ENCODE measurements at regions not wholly inside any gene's neighbourhood (a gene's known extent, or its start where the extent isn't known, plus 50 kb on each side); places are given as distances from the start of the nearest gene placed in this dataset.

- TF ChIP-seq POLR2A (IDR thresholded peaks at IDR 0.05; ENCODE audit: low read length) (no peak), GATA1 (IDR thresholded peaks at IDR 0.05; ENCODE audit: low read depth, low read length) (no peak)
- peak; percentile 19 to 24 for DNase-seq
Observed at GRCh38 chrX:30971774-30972603, 82.9 kb upstream of the TAB3 start.

GRCh38 chrX:30967516-30967915, 78.5 kb upstream of the TAB3 start:
- TF ChIP-seq POLR2A (IDR thresholded peaks at IDR 0.05; ENCODE audit: low read length) (no peak), GATA1 (IDR thresholded peaks at IDR 0.05; ENCODE audit: low read depth, low read length) (no peak)
- DNase-seq, result no peak

GRCh38 chrX:30965767-30966166, 76.7 kb upstream of the TAB3 start:
- no peak for DNase-seq
- TF ChIP-seq GATA1 (IDR thresholded peaks at IDR 0.05; ENCODE audit: low read depth, low read length), result no peak
- no peak for TF ChIP-seq POLR2A (IDR thresholded peaks at IDR 0.05; ENCODE audit: low read length)

GRCh38 chrX:30961387-30962174, 72.5 kb upstream of the TAB3 start:
- no peak for DNase-seq
- TF ChIP-seq POLR2A (IDR thresholded peaks at IDR 0.05; ENCODE audit: low read length) (no peak), GATA1 (IDR thresholded peaks at IDR 0.05; ENCODE audit: low read depth, low read length) (no peak)

- no peak for DNase-seq
- no peak for TF ChIP-seq GATA1 (IDR thresholded peaks at IDR 0.05; ENCODE audit: low read depth, low read length)
- TF ChIP-seq POLR2A (IDR thresholded peaks at IDR 0.05; ENCODE audit: low read length), result no peak
Observed at GRCh38 chrX:30957753-30958152, 68.7 kb upstream of the TAB3 start.

GRCh38 chrX:30955687-30956086, 66.6 kb upstream of the TAB3 start:
- no peak for TF ChIP-seq GATA1 (IDR thresholded peaks at IDR 0.05; ENCODE audit: low read depth, low read length)
- TF ChIP-seq POLR2A (IDR thresholded peaks at IDR 0.05; ENCODE audit: low read length), result no peak

GRCh38 chrX:30951003-30951402, 61.9 kb upstream of the TAB3 start:
- TF ChIP-seq POLR2A (IDR thresholded peaks at IDR 0.05; ENCODE audit: low read length), result no peak
- TF ChIP-seq GATA1 (IDR thresholded peaks at IDR 0.05; ENCODE audit: low read depth, low read length), result no peak
- no peak for DNase-seq

More at GRCh38 chrX:30955687-30956086, 66.6 kb upstream of the TAB3 start:
- DNase-seq, result no peak

GRCh38 chrX:30950391-30950790, 61.3 kb upstream of the TAB3 start:
- DNase-seq, result no peak
- TF ChIP-seq POLR2A (IDR thresholded peaks at IDR 0.05; ENCODE audit: low read length) (no peak), GATA1 (IDR thresholded peaks at IDR 0.05; ENCODE audit: low read depth, low read length) (no peak)

GRCh38 chrX:30949554-30949953, 60.5 kb upstream of the TAB3 start:
- TF ChIP-seq POLR2A (IDR thresholded peaks at IDR 0.05; ENCODE audit: low read length) (no peak), GATA1 (IDR thresholded peaks at IDR 0.05; ENCODE audit: low read depth, low read length) (no peak)
- no peak for DNase-seq

GRCh38 chrX:30948626-30949025, 59.6 kb upstream of the TAB3 start:
- no peak for DNase-seq
- no peak for TF ChIP-seq GATA1 (IDR thresholded peaks at IDR 0.05; ENCODE audit: low read depth, low read length)
- no peak for TF ChIP-seq POLR2A (IDR thresholded peaks at IDR 0.05; ENCODE audit: low read length)

- TF ChIP-seq POLR2A (IDR thresholded peaks at IDR 0.05; ENCODE audit: low read length) (no peak), GATA1 (IDR thresholded peaks at IDR 0.05; ENCODE audit: low read depth, low read length) (no peak)
- DNase-seq, result no peak
Observed at GRCh38 chrX:30948051-30948450, 59.0 kb upstream of the TAB3 start.

- peak; percentile 0 to 3 for DNase-seq
- no peak for TF ChIP-seq POLR2A (IDR thresholded peaks at IDR 0.05; ENCODE audit: low read length)
- no peak for TF ChIP-seq GATA1 (IDR thresholded peaks at IDR 0.05; ENCODE audit: low read depth, low read length)
Observed at GRCh38 chrX:30943984-30944383, 54.9 kb upstream of the TAB3 start.

- TF ChIP-seq GATA1 (IDR thresholded peaks at IDR 0.05; ENCODE audit: low read depth, low read length) (no peak), POLR2A (IDR thresholded peaks at IDR 0.05; ENCODE audit: low read length) (no peak)
- no peak for DNase-seq
Observed at GRCh38 chrX:30941898-30942297, 52.8 kb upstream of the TAB3 start.

GRCh38 chrX:30939928-30940327, 50.9 kb upstream of the TAB3 start:
- no peak for DNase-seq
- no peak for TF ChIP-seq GATA1 (IDR thresholded peaks at IDR 0.05; ENCODE audit: low read depth, low read length)
- no peak for TF ChIP-seq POLR2A (IDR thresholded peaks at IDR 0.05; ENCODE audit: low read length)

Measured in erythroblast (primary cell).